DMS 273 treated with DMSO at 0.1 percent for 48 hours (cell line): ENCODE measurements at regions not wholly inside any gene's neighbourhood (a gene's known extent, or its start where the extent isn't known, plus 50 kb on each side); places are given as distances from the start of the nearest gene placed in this dataset.
"Not testable (repeated sequence)": the region's sequence is repeated elsewhere in the genome, so short reads cannot be mapped to it uniquely, and the experiment has no call there.

Experiments used
- DNase-seq: peaks from one replicate; lab custom pipeline; 2025; lab: John Stamatoyannopoulos, UW

GRCh38 chr6:102907181-102907580 is 1513.7 kb downstream of the GRIK2 start:
- DNase-seq = no peak

- DNase-seq = no peak
Observed at GRCh38 chr6:102902471-102902870, 1509.0 kb downstream of the GRIK2 start.

- no peak for DNase-seq
Observed at GRCh38 chr6:102895683-102896082, 1502.2 kb downstream of the GRIK2 start.

GRCh38 chr6:102885165-102885564 is 1491.7 kb downstream of the GRIK2 start:
- DNase-seq = no peak

- DNase-seq = no peak
Observed at GRCh38 chr6:102853249-102853955, 1459.9 kb downstream of the GRIK2 start.

GRCh38 chr6:102848796-102849195 is 1455.3 kb downstream of the GRIK2 start:
- no peak for DNase-seq

- no peak for DNase-seq
Observed at GRCh38 chr6:102848210-102848609, 1454.7 kb downstream of the GRIK2 start.

- DNase-seq = no peak
Observed at GRCh38 chr6:102841060-102841459, 1447.6 kb downstream of the GRIK2 start.

GRCh38 chr6:102832021-102832420 is 1438.5 kb downstream of the GRIK2 start:
- DNase-seq = no peak

- no peak for DNase-seq
Observed at GRCh38 chr6:102820098-102820497, 1426.6 kb downstream of the GRIK2 start.

- no peak for DNase-seq
Observed at GRCh38 chr6:102815207-102815606, 1421.7 kb downstream of the GRIK2 start.

- no peak for DNase-seq
Observed at GRCh38 chr6:102813489-102814275, 1420.2 kb downstream of the GRIK2 start.

GRCh38 chr6:102812242-102812641 is 1418.7 kb downstream of the GRIK2 start:
- DNase-seq = no peak

GRCh38 chr6:102808944-102809505 is 1415.5 kb downstream of the GRIK2 start:
- DNase-seq = not testable (repeated sequence)

GRCh38 chr6:102799051-102799450 is 1405.5 kb downstream of the GRIK2 start:
- DNase-seq = no peak

- no peak for DNase-seq
Observed at GRCh38 chr6:102798636-102799035, 1405.1 kb downstream of the GRIK2 start.

GRCh38 chr6:102793752-102794151 is 1400.2 kb downstream of the GRIK2 start:
- no peak for DNase-seq

- no peak for DNase-seq
Observed at GRCh38 chr6:102774326-102774725, 1380.8 kb downstream of the GRIK2 start.

GRCh38 chr6:102773636-102774035 is 1380.1 kb downstream of the GRIK2 start:
- DNase-seq = no peak

GRCh38 chr6:102766963-102767362 is 1373.5 kb downstream of the GRIK2 start:
- no peak for DNase-seq

- DNase-seq = no peak
Observed at GRCh38 chr6:102764317-102764716, 1370.8 kb downstream of the GRIK2 start.

- no peak for DNase-seq
Observed at GRCh38 chr6:102763891-102764290, 1370.4 kb downstream of the GRIK2 start.

- DNase-seq = no peak
Observed at GRCh38 chr6:102761872-102762271, 1368.4 kb downstream of the GRIK2 start.
